Esophagus squamous epithelium (tissue), 5 donors: ENCODE measurements at regions not wholly inside any gene's neighbourhood (a gene's known extent, or its start where the extent isn't known, plus 50 kb on each side); places are given as distances from the start of the nearest gene placed in this dataset.

Experiments used
- DNase-seq: peaks from one replicate; lab custom pipeline; 2025; lab: John Stamatoyannopoulos, UW
- H3K27ac ChIP-seq, 4 donors: fragments of 200-600 bp; sonication (generic); one replicate each; pipeline ENCODE4 v1.5.1; 2016 to 2019; ENCODE audit warnings: mild to moderate bottlenecking in 1 of 4
- H3K27me3 ChIP-seq, 4 donors: fragments of 200-600 bp; sonication (generic); 1 replicate in 3 of 4; 2 replicates in 1 of 4; pipeline versions ENCODE4 v1.5.1 to v1.6.0; 2017 to 2021; ENCODE audit warnings: antibody characterized with exemption in 1 of 4
- H3K36me3 ChIP-seq, 3 donors: fragments of 200-600 bp; sonication (generic); one replicate each; pipeline ENCODE4 v1.5.1; 2016 to 2019
- H3K4me1 ChIP-seq, 3 donors: fragments of 200-600 bp; sonication (generic); one replicate each; pipeline ENCODE4 v1.5.1; 2017 to 2019
- H3K4me3 ChIP-seq, 4 donors: fragments of 200-600 bp; sonication (generic); 1 replicate in 3 of 4; 2 replicates in 1 of 4; pipeline ENCODE4 v1.5.1; 2016 to 2019; ENCODE audit warnings: mild to moderate bottlenecking in 2 of 4, moderate library complexity in 1 of 4
- H3K9me3 ChIP-seq, 3 donors: fragments of 200-600 bp; sonication (generic); one replicate each; pipeline ENCODE4 v1.5.1; 2016 to 2019
- POLR2A ChIP-seq, 4 donors: fragments of 450-650 bp; IDR thresholded peaks; one replicate each; pipeline ENCODE4 v1.6.1; 2017; ENCODE audit warnings: antibody characterized with exemption in 4 of 4, mild to moderate bottlenecking in 4 of 4, moderate library complexity in 3 of 4
- WGBS, 2 donors: methylation state at CpG; one replicate each; pipeline ENCODE4 v1.1.5; 2018; 5-methylcytosine and 5-hydroxymethylcytosine counted together
- intact Hi-C: fragments of 100-400 bp; cut with DNase I; formaldehyde crosslinking; loops from one replicate; pipeline ENCODE4 v1.15.0; 2022
- TF ChIP-seq, protein P1 (sequence below), 6 experiments: fragments of 450-650 bp in 4 of 6; fragments of 200-600 bp in 2 of 6; sonication (generic) in 2 of 6; IDR thresholded peaks; one replicate each; pipeline ENCODE4 v1.5.1; 2016 to 2019; ENCODE audit warnings: antibody characterized with exemption in 6 of 6, mild to moderate bottlenecking in 4 of 6, moderate library complexity in 4 of 6
- donor health status: DM: yes; HTN: yes; CAD: no.

DNA sequence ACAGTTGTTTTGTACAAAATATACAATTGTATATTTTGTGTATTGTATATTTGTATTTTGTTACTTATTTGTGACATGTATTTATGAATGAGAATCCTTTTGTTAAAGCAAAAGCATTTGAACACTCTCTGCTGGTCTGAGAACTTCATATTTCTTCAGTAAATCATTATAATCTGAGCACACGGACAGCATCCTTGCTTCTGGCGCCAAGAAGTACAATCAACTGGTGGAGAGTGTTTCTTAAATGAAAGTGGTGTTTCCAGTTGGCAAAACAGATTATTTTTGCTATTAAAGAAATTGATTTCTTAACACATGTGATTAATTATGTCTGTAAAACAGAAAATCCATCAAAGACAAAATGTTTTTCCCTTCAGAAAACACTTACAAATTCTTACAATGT lies 95.1 kb upstream of the COPS8 start:
- peak overlapping the region in 3 of 4 donors; percentile 49 to 80 (median 78) for H3K27ac ChIP-seq
- peaks cover 0 to 4% (median 0%) of the 10 kb centered on the region in 3 donors for H3K4me1 ChIP-seq
- no peak for DNase-seq
- TF ChIP-seq, protein P1, sequence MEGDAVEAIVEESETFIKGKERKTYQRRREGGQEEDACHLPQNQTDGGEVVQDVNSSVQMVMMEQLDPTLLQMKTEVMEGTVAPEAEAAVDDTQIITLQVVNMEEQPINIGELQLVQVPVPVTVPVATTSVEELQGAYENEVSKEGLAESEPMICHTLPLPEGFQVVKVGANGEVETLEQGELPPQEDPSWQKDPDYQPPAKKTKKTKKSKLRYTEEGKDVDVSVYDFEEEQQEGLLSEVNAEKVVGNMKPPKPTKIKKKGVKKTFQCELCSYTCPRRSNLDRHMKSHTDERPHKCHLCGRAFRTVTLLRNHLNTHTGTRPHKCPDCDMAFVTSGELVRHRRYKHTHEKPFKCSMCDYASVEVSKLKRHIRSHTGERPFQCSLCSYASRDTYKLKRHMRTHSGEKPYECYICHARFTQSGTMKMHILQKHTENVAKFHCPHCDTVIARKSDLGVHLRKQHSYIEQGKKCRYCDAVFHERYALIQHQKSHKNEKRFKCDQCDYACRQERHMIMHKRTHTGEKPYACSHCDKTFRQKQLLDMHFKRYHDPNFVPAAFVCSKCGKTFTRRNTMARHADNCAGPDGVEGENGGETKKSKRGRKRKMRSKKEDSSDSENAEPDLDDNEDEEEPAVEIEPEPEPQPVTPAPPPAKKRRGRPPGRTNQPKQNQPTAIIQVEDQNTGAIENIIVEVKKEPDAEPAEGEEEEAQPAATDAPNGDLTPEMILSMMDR (IDR thresholded peaks at IDR 0.05): no peak
- TF ChIP-seq POLR2A (IDR thresholded peaks at IDR 0.05): no peak
- H3K9me3 ChIP-seq: no peaks in the 10 kb centered on the region
- H3K4me3 ChIP-seq: no peak overlapping the region
- WGBS, 2 donors: 56 to 84% methylated on average over 2 of the region's 2 CpGs
- intact Hi-C loops: no loop called here
- H3K36me3 ChIP-seq: no peaks in the 10 kb centered on the region
- peaks cover 0 to 43% (median 0%) of the 10 kb centered on the region in 4 donors for H3K27me3 ChIP-seq

- peaks cover 0 to 4% (median 0%) of the 10 kb centered on the region in 3 donors for H3K4me1 ChIP-seq
- 59 to 83% methylated on average over 1 of the region's 1 CpG for WGBS, 2 donors
- no peak overlapping the region for H3K27ac ChIP-seq
- peaks cover 0 to 41% (median 0%) of the 10 kb centered on the region in 4 donors for H3K27me3 ChIP-seq
- no peak for TF ChIP-seq POLR2A (IDR thresholded peaks at IDR 0.05)
- TF ChIP-seq, protein P1 (IDR thresholded peaks at IDR 0.05): no peak
- intact Hi-C loops: no loop called here
- H3K4me3 ChIP-seq: no peak overlapping the region
- H3K9me3 ChIP-seq: no peaks in the 10 kb centered on the region
- no peaks in the 10 kb centered on the region for H3K36me3 ChIP-seq
- no peak for DNase-seq
These were observed 93.8 kb upstream of the COPS8 start for GRCh38 chr2:236991874-236992273.

DNA sequence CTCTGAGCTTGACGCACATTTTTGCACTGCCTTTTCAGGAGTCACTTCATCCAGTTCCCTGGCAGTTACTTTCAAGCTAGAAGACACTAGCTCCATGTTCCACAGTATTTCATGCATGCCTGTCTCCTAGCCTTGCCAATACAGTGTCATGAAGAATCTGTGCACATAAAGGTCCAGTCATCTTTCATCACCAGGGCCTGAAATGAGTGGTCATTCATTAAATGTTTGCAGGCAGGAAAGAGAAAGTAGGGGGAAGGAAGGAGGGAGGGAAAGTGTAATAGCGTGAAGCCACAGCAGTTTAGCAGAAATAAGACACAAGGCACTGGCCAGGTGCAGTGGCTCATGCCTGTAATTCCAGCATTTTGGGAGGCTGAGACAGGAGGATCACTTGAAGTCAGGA lies 92.4 kb upstream of the COPS8 start:
- no peak for DNase-seq
- intact Hi-C loops: no loop called here
- WGBS, 2 donors: 90 to 100% methylated on average over 1 to 2 of the region's 2 CpGs

GRCh38 chr2:236994361-236994760 lies 91.3 kb upstream of the COPS8 start:
- no peak overlapping the region for H3K27ac ChIP-seq
- H3K36me3 ChIP-seq: no peaks in the 10 kb centered on the region
- intact Hi-C loops: no loop called here
- H3K4me3 ChIP-seq: no peak overlapping the region
- peaks cover 0 to 11% (median 0%) of the 10 kb centered on the region in 3 donors for H3K4me1 ChIP-seq
- peaks cover 0 to 33% (median 0%) of the 10 kb centered on the region in 4 donors for H3K27me3 ChIP-seq
- no peaks in the 10 kb centered on the region for H3K9me3 ChIP-seq
- WGBS, 2 donors: 73 to 83% methylated on average over 8 to 9 of the region's 9 CpGs
- no peak for TF ChIP-seq POLR2A (IDR thresholded peaks at IDR 0.05)
- TF ChIP-seq, protein P1 (IDR thresholded peaks at IDR 0.05): no peak
- DNase-seq: no peak

More for the DNA sequence above, 92.4 kb upstream of the COPS8 start:
- Histone ChIP-seq H3K27ac (no peak overlapping the region), H3K27me3 (peaks cover 0 to 33% (median 0%) of the 10 kb centered on the region in 4 donors), H3K36me3 (no peaks in the 10 kb centered on the region), H3K4me1 (peaks cover 0 to 4% (median 1%) of the 10 kb centered on the region in 3 donors), H3K9me3 (no peaks in the 10 kb centered on the region), H3K4me3 (no peak overlapping the region)
- no peak for TF ChIP-seq POLR2A (IDR thresholded peaks at IDR 0.05)
- TF ChIP-seq, protein P1 (IDR thresholded peaks at IDR 0.05): no peak

- intact Hi-C loops: no loop called here
- Histone ChIP-seq H3K4me3 (no peak overlapping the region), H3K36me3 (no peaks in the 10 kb centered on the region), H3K9me3 (no peaks in the 10 kb centered on the region), H3K4me1 (peaks cover 0 to 11% (median 0%) of the 10 kb centered on the region in 3 donors), H3K27me3 (peaks cover 0 to 25% (median 0%) of the 10 kb centered on the region in 4 donors), H3K27ac (no peak overlapping the region)
- DNase-seq: no peak
- TF ChIP-seq POLR2A (IDR thresholded peaks at IDR 0.05): no peak
- TF ChIP-seq, protein P1 (IDR thresholded peaks at IDR 0.05): no peak
- WGBS, 2 donors: 72 to 78% methylated on average over 8 of the region's 8 CpGs
These were observed 88.5 kb upstream of the COPS8 start for GRCh38 chr2:236997069-236997715.
